Loucy (cell line): ENCODE measurements at regions not wholly inside any gene's neighbourhood (a gene's known extent, or its start where the extent isn't known, plus 50 kb on each side); places are given as distances from the start of the nearest gene placed in this dataset.

Source experiments
- CTCF ChIP-seq: fragments of 200-600 bp; sonication (generic); conservative IDR thresholded peaks from 2 replicates; pipeline ENCODE4 v1.5.1; 2014; ENCODE audit warnings: mild to moderate bottlenecking, antibody characterized with exemption, low read length
- EZH2phosphoT487 ChIP-seq: fragments of 200-600 bp; IDR thresholded peaks from 2 replicates; pipeline ENCODE4 v1.6.1; 2018; ENCODE audit warnings: antibody characterized with exemption, mild to moderate bottlenecking, moderate library complexity, borderline replicate concordance

GRCh38 chr10:31612082-31612481 lies 293.1 kb downstream of the ZEB1 start:
- TF ChIP-seq CTCF (no peak), EZH2phosphoT487 (no peak)
